ENCODE measurements at regions not wholly inside any gene's neighbourhood (a gene's known extent, or its start where the extent isn't known, plus 50 kb on each side); places are given as distances from the start of the nearest gene placed in this dataset.
A peak's percentile ranks its signal among the peaks of the same experiment; 100 is the strongest.
"Not testable (repeated sequence)": the region's sequence is repeated elsewhere in the genome, so short reads cannot be mapped to it uniquely, and the experiment has no call there.

DNA sequence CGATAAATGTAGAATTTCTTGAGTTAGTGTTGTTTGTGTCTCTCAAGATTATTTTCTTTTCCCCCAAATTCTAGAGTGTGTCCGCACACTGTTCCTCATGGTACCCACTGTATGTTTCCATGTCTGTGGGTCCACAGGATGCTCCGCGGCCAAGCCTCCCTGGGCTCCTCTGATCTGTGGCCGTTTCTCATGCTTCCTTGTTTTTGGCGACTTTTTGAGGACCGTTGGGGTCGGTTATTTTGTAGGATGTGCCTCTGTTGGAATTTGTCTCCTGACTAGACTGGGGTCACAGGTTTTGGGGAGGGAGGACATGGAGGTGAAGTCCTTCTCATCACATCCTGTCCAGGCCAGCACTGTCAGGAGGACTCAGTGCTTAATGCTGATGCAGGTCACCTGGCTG is 140.0 kb downstream of the LAT start:
- peaks cover 49% of the 10 kb centered on the region for H3K4me1 Mint-ChIP-seq
- Histone ChIP-seq H2AFZ (ENCODE audit: insufficient read depth, low read depth, low read length, poor library complexity, severe bottlenecking) (no peak overlapping the region), H3K27ac (ENCODE audit: low read depth in 1 of 2, low read length in 2 of 2) (peak overlapping the region; percentile 87 to 88), H3K9me3 (replicated peaks in 1 of 2; ENCODE audit: control insufficient read depth in 1 of 2, insufficient read depth in 1 of 2, low read length in 2 of 2) (no peaks in the 10 kb centered on the region), H4K20me1 (ENCODE audit: insufficient read depth, low read length) (no peaks in the 10 kb centered on the region), H3K79me2 (ENCODE audit: insufficient read depth, low read length) (peaks cover 52% of the 10 kb centered on the region), H3K9ac (ENCODE audit: insufficient read depth, low read length, poor library complexity, severe bottlenecking) (no peak overlapping the region), H3K4me1 (ENCODE audit: control insufficient read depth in 1 of 2, insufficient read depth in 2 of 2, low read length in 2 of 2) (peaks cover 51% of the 10 kb centered on the region in 2 donors), H3K4me3 (replicated peaks in 1 of 3; ENCODE audit: low read depth in 2 of 3, low read length in 3 of 3) (no peak overlapping the region), H3K4me2 (replicated peaks; ENCODE audit: extremely low read depth, low read length, poor library complexity, severe bottlenecking) (no peak overlapping the region), H3K27me3 (ENCODE audit: control insufficient read depth in 2 of 2, insufficient read depth in 2 of 2, low read length in 2 of 2) (no peaks in the 10 kb centered on the region), H3K36me3 (replicated peaks in 1 of 2; ENCODE audit: control insufficient read depth in 1 of 2, insufficient read depth in 2 of 2, low read length in 2 of 2) (peaks cover 10 to 35% of the 10 kb centered on the region in 2 donors)
- no peak for DNase-seq
- intact Hi-C loops (cut with micrococcal nuclease) = no loop called here
- H3K9me3 Mint-ChIP-seq = no peaks in the 10 kb centered on the region
- H3K27ac Mint-ChIP-seq = peak overlapping the region; percentile 45 to 97 (median 96)
- TF ChIP-seq, protein P1, sequence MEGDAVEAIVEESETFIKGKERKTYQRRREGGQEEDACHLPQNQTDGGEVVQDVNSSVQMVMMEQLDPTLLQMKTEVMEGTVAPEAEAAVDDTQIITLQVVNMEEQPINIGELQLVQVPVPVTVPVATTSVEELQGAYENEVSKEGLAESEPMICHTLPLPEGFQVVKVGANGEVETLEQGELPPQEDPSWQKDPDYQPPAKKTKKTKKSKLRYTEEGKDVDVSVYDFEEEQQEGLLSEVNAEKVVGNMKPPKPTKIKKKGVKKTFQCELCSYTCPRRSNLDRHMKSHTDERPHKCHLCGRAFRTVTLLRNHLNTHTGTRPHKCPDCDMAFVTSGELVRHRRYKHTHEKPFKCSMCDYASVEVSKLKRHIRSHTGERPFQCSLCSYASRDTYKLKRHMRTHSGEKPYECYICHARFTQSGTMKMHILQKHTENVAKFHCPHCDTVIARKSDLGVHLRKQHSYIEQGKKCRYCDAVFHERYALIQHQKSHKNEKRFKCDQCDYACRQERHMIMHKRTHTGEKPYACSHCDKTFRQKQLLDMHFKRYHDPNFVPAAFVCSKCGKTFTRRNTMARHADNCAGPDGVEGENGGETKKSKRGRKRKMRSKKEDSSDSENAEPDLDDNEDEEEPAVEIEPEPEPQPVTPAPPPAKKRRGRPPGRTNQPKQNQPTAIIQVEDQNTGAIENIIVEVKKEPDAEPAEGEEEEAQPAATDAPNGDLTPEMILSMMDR (IDR thresholded peaks at IDR 0.05) = no peak
- no peaks in the 10 kb centered on the region for H3K27me3 Mint-ChIP-seq (ENCODE audit: low read depth in 3 of 3)
- peaks cover 41 to 65% of the 10 kb centered on the region in 2 donors for H3K36me3 Mint-ChIP-seq
- no peak overlapping the region for H3K4me3 Mint-ChIP-seq
- WGBS (ENCODE audit: insufficient coverage) = 83% methylated on average over 3 of the region's 8 CpGs

DNA sequence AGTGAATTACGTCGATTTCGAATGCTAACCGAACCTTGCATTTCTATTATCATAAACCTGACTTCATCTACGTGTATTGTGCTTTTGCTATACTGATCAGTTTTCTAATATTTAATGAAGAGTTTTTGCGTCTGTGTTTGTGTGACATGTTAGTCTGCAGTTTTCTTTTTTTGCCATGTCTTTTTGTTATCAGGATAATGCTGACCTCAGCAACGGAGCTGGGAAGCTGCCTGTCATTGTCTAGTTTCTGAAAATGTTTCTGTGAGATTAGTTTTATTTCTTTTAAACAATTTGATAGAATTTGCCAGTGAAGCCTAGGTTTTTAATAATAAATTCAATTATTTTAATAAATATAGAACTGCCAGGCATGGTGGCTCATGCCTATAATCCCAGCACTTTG is 139.3 kb downstream of the LAT start:
- not testable (repeated sequence) for DNase-seq

DNA sequence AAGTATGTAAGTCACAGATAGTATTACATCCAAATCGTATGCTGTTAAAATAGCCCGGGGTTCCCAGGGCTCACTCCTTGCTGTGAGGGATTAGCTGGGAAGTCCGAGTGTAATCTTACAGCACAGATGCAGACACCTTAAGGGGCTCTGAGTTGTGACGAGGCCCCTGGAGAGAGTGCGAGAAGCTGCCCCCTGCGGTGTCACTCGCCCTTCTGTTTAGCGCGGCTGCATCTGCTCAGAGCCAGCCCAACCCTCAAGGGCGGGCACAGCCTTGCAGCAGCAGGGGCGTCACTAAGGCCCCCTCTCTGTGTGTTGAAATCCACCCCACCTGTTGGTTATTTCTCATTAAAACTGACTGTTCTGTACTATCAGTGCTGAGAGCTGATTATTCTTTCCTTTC is 135.8 kb downstream of the LAT start:
- H3K9me3 Mint-ChIP-seq; H4K20me1 ChIP-seq (ENCODE audit: insufficient read depth, low read length); H3K27ac Mint-ChIP-seq; intact Hi-C loops (cut with micrococcal nuclease); H3K9ac ChIP-seq (ENCODE audit: insufficient read depth, low read length, poor library complexity, severe bottlenecking); H3K9me3 ChIP-seq (replicated peaks in 1 of 2; ENCODE audit: control insufficient read depth in 1 of 2, insufficient read depth in 1 of 2, low read length in 2 of 2); H3K4me2 ChIP-seq (replicated peaks; ENCODE audit: extremely low read depth, low read length, poor library complexity, severe bottlenecking); H2AFZ ChIP-seq (ENCODE audit: insufficient read depth, low read depth, low read length, poor library complexity, severe bottlenecking); H3K27me3 ChIP-seq (ENCODE audit: control insufficient read depth in 2 of 2, insufficient read depth in 2 of 2, low read length in 2 of 2); H3K27me3 Mint-ChIP-seq (ENCODE audit: low read depth in 3 of 3); DNase-seq; H3K4me3 Mint-ChIP-seq; H3K27ac ChIP-seq (ENCODE audit: low read depth in 1 of 2, low read length in 2 of 2); H3K4me3 ChIP-seq (replicated peaks in 1 of 3; ENCODE audit: low read depth in 2 of 3, low read length in 3 of 3): not testable (repeated sequence)
- Histone ChIP-seq H3K79me2 (ENCODE audit: insufficient read depth, low read length) (peaks cover 76% of the 10 kb centered on the region), H3K4me1 (ENCODE audit: control insufficient read depth in 1 of 2, insufficient read depth in 2 of 2, low read length in 2 of 2) (peaks cover 48% of the 10 kb centered on the region in 2 donors), H3K36me3 (replicated peaks in 1 of 2; ENCODE audit: control insufficient read depth in 1 of 2, insufficient read depth in 2 of 2, low read length in 2 of 2) (peaks cover 15 to 42% of the 10 kb centered on the region in 2 donors)
- Mint-ChIP-seq H3K4me1 (peaks cover 34% of the 10 kb centered on the region), H3K36me3 (peaks cover 49 to 74% of the 10 kb centered on the region in 2 donors)
- WGBS (ENCODE audit: insufficient coverage) = 100% methylated on average over 8 of the region's 11 CpGs

More for the DNA sequence above, 139.3 kb downstream of the LAT start:
- peaks cover 51% of the 10 kb centered on the region in 2 donors for H3K4me1 ChIP-seq (ENCODE audit: control insufficient read depth in 1 of 2, insufficient read depth in 2 of 2, low read length in 2 of 2)
- peaks cover 59% of the 10 kb centered on the region for H3K79me2 ChIP-seq (ENCODE audit: insufficient read depth, low read length)
- intact Hi-C loops (cut with micrococcal nuclease); H3K9me3 Mint-ChIP-seq; H3K9ac ChIP-seq (ENCODE audit: insufficient read depth, low read length, poor library complexity, severe bottlenecking); H3K27me3 ChIP-seq (ENCODE audit: control insufficient read depth in 2 of 2, insufficient read depth in 2 of 2, low read length in 2 of 2); H2AFZ ChIP-seq (ENCODE audit: insufficient read depth, low read depth, low read length, poor library complexity, severe bottlenecking); H3K9me3 ChIP-seq (replicated peaks in 1 of 2; ENCODE audit: control insufficient read depth in 1 of 2, insufficient read depth in 1 of 2, low read length in 2 of 2); H3K4me3 Mint-ChIP-seq; H3K4me2 ChIP-seq (replicated peaks; ENCODE audit: extremely low read depth, low read length, poor library complexity, severe bottlenecking); H3K4me3 ChIP-seq (replicated peaks in 1 of 3; ENCODE audit: low read depth in 2 of 3, low read length in 3 of 3); H4K20me1 ChIP-seq (ENCODE audit: insufficient read depth, low read length); H3K27me3 Mint-ChIP-seq (ENCODE audit: low read depth in 3 of 3); H3K27ac ChIP-seq (ENCODE audit: low read depth in 1 of 2, low read length in 2 of 2); H3K27ac Mint-ChIP-seq: not testable (repeated sequence)
- H3K4me1 Mint-ChIP-seq = peaks cover 42% of the 10 kb centered on the region
- peaks cover 42 to 70% of the 10 kb centered on the region in 2 donors for H3K36me3 Mint-ChIP-seq
- WGBS (ENCODE audit: insufficient coverage) = no CpG with 5 or more reads among the region's 7 CpGs
- peaks cover 10 to 35% of the 10 kb centered on the region in 2 donors for H3K36me3 ChIP-seq (replicated peaks in 1 of 2; ENCODE audit: control insufficient read depth in 1 of 2, insufficient read depth in 2 of 2, low read length in 2 of 2)

DNA sequence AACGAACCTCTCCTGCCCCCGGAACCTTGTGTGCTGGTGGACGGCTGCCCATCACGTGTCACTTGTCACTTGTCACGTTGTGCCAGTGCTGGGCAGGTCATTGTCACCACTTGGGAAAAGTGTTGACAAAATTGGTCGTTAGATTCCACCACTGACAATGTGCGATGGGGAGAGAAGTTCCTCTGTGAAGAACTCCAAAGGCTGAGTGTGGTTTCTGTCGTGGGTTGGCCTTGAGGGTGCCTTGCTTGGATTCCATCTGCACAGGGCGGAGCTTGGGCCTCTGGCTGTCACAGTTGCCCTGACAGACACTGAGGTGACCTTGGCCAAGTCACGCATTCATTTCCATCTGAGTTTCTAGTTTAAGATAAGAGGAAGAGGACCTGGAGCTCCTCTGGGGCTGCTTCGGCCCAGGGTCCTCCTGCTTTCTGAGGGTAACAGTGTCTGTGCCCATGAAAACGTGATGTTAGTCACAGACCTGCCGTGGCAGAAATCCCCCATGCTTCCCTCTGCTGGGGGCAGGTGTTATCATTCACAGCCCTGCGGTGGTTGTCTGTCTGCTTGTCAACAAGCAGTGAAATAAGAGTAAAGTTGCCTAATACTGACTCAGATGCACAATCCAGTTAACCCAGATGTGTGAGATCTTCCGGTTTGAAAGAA is 133.6 kb downstream of the LAT start:
- peak overlapping the region; percentile 87 to 97 for H3K27ac ChIP-seq (ENCODE audit: low read depth in 1 of 2, low read length in 2 of 2)
- H3K27ac Mint-ChIP-seq = peak overlapping the region; percentile 95 to 98 (median 96)
- H2AFZ ChIP-seq (ENCODE audit: insufficient read depth, low read depth, low read length, poor library complexity, severe bottlenecking); H3K27me3 ChIP-seq (ENCODE audit: control insufficient read depth in 2 of 2, insufficient read depth in 2 of 2, low read length in 2 of 2); H3K27me3 Mint-ChIP-seq (ENCODE audit: low read depth in 3 of 3); H4K20me1 ChIP-seq (ENCODE audit: insufficient read depth, low read length); H3K4me2 ChIP-seq (replicated peaks; ENCODE audit: extremely low read depth, low read length, poor library complexity, severe bottlenecking); H3K9me3 Mint-ChIP-seq; H3K9me3 ChIP-seq (replicated peaks in 1 of 2; ENCODE audit: control insufficient read depth in 1 of 2, insufficient read depth in 1 of 2, low read length in 2 of 2); H3K4me3 ChIP-seq (replicated peaks in 1 of 3; ENCODE audit: low read depth in 2 of 3, low read length in 3 of 3): not testable (repeated sequence)
- H3K4me3 Mint-ChIP-seq = peak overlapping the region in 1 of 2 donors; percentile 7
- H3K4me1 ChIP-seq (ENCODE audit: control insufficient read depth in 1 of 2, insufficient read depth in 2 of 2, low read length in 2 of 2) = peaks cover 50 to 51% of the 10 kb centered on the region in 2 donors
- H3K79me2 ChIP-seq (ENCODE audit: insufficient read depth, low read length) = peaks cover 61% of the 10 kb centered on the region
- H3K9ac ChIP-seq (ENCODE audit: insufficient read depth, low read length, poor library complexity, severe bottlenecking) = peak overlapping the region; percentile 64
- H3K4me1 Mint-ChIP-seq = peaks cover 39% of the 10 kb centered on the region
- intact Hi-C loops (cut with micrococcal nuclease) = loop anchor here (5.0 kb wide), 1 partner anchor 39 kb away; no protein-coding TSS in a partner anchor
- H3K36me3 Mint-ChIP-seq = peaks cover 54 to 74% of the 10 kb centered on the region in 2 donors
- 54% methylated on average over 7 of the region's 15 CpGs for WGBS (ENCODE audit: insufficient coverage)
- peaks cover 28 to 53% of the 10 kb centered on the region in 2 donors for H3K36me3 ChIP-seq (replicated peaks in 1 of 2; ENCODE audit: control insufficient read depth in 1 of 2, insufficient read depth in 2 of 2, low read length in 2 of 2)
- DNase-seq = peak; percentile 77 to 89 (median 86)
